GM10248 (cell line): ENCODE measurements at regions not wholly inside any gene's neighbourhood (a gene's known extent, or its start where the extent isn't known, plus 50 kb on each side); places are given as distances from the start of the nearest gene placed in this dataset.

Experiments
- CTCF ChIA-PET: fragments of 300-600 bp; sonication (Branson Sonifier 250); formaldehyde crosslinking; extraction: SDS; loops from one replicate; lab custom pipeline; 2021; ENCODE audit warnings: antibody characterized with exemption; lab: Yijun Ruan, JAX
- POLR2A ChIA-PET: fragments of 350-650 bp; sonication (Branson Sonifier 250); formaldehyde crosslinking; extraction: SDS; loops from one replicate; lab custom pipeline; 2020; ENCODE audit warnings: antibody characterized with exemption; lab: Yijun Ruan, JAX
- DNase-seq: peaks from one replicate; pipeline ENCODE4 v3.0.0; 2012; ENCODE audit errors: extremely low spot score
- TF ChIP-seq, protein P1 (sequence below): IDR thresholded peaks from 2 replicates; pipeline ENCODE4 v1.5.1; 2012; ENCODE audit warnings: mild to moderate bottlenecking, low read depth; ENCODE audit errors: extremely low read depth, missing control alignments, control extremely low read depth

DNA sequence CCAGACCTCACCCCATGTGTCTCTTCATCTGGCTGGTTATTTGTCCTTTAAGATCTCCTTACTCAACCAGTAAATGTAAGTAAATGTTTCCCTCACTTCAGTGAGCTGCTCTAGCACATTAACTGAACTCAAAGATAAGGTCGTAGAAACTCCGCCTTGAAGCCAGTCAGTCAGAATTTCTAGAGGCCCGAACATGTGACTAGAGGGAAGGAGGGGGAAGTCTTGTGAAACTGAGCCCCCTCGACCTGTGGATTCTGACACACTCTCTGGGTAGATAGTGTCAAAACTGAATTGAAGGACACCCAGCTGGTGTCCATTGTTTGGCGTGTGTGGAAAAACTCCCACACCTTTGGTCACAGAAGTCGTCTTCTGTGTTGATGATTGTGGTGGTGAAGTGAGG is 933.9 kb downstream of the ADGRL3 start:
- ChIA-PET POLR2A (no interaction called here), CTCF (interaction anchor here (1.0 kb wide), 1 partner anchor 9 kb away, joined by 4 read pairs; no protein-coding TSS in a partner anchor)
- no peak for DNase-seq
- TF ChIP-seq, protein P1, sequence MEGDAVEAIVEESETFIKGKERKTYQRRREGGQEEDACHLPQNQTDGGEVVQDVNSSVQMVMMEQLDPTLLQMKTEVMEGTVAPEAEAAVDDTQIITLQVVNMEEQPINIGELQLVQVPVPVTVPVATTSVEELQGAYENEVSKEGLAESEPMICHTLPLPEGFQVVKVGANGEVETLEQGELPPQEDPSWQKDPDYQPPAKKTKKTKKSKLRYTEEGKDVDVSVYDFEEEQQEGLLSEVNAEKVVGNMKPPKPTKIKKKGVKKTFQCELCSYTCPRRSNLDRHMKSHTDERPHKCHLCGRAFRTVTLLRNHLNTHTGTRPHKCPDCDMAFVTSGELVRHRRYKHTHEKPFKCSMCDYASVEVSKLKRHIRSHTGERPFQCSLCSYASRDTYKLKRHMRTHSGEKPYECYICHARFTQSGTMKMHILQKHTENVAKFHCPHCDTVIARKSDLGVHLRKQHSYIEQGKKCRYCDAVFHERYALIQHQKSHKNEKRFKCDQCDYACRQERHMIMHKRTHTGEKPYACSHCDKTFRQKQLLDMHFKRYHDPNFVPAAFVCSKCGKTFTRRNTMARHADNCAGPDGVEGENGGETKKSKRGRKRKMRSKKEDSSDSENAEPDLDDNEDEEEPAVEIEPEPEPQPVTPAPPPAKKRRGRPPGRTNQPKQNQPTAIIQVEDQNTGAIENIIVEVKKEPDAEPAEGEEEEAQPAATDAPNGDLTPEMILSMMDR: no peak

DNA sequence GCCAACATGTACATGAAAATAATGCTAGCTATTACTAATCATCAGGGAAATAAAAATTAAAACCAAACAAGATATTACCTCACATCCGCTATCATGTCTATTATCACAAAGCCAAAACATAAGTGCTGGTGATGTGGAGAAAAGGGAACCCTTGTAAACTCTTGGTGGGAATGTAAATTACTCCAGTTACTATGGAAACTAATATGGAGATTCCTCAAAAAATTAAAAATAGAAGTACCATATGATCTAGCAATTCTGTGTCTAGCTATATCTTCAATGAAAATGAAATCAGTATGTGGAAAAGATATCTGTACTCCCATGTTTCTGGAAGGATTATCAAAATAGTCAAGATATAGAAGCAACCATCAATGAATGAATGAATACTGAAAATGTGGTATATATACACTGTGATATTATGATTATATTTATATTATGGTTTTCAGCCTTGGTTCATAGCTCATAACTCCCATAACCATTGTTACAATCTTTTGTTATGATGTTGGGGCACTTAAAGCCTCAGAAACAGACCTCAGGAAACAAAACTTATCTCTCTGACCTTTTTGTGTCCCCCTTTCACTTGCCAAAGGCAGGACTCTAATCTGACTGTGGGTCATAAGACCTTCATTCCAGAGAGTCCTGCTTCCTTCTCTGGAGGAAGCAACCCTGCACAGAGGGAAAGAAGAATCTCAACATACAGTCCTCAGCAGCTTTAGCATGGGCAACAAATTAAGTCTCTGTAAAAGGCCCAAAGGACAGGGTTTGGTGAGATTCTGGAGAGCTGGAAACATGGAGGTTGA is 933.2 kb downstream of the ADGRL3 start:
- TF ChIP-seq, protein P1: no peak
- ChIA-PET POLR2A (no interaction called here), CTCF (interaction anchor here (1.0 kb wide), 1 partner anchor 8 kb away, joined by 4 read pairs; no protein-coding TSS in a partner anchor)

DNA sequence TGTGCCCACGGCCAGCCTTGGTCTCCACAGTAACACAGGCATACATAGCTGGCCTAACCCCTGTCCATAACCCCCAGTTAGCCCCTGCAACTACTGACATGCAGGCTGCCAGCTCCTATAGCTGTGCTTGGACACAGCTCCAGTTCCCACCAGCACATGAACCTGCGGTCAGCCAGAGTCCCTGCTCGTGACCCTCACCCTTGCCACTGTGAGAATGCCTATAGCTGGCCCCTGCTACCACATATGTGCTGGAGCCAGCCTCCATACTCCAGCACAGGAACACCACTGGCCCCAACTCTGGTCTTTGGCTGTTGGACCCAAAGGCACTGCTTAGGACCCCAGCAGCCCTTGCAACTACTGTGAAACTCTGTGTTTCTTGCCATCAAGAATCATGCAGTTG is 930.9 kb downstream of the ADGRL3 start:
- CTCF ChIA-PET: interaction anchor here (0.8 kb wide), 1 partner anchor 12 kb away, joined by 3 read pairs; no protein-coding TSS in a partner anchor
- TF ChIP-seq, protein P1: no peak
- DNase-seq: no peak
- POLR2A ChIA-PET: no interaction called here

More for the DNA sequence above, 933.2 kb downstream of the ADGRL3 start:
- no peak for DNase-seq

DNA sequence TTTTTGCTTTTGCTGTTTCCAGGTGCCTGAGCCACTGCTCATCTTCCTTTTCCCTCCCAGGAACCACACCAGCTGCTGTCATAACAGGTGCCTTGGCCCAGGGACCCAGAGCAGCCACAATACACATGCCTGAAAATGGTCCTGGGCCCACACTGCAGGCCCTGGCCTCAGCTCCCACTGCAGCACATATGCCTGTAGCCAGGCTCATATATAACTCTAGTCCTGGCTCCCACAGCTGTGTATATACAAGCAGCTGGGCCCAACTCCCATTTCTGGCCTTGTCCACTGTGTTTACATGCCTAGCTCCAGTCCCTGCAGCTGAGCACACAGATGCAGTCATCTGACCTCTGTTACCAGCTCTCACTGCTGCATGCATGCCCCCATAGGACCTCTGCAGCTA is 930.5 kb downstream of the ADGRL3 start:
- POLR2A ChIA-PET: no interaction called here
- CTCF ChIA-PET: interaction anchor here (0.8 kb wide), 1 partner anchor 12 kb away, joined by 3 read pairs; no protein-coding TSS in a partner anchor
- TF ChIP-seq, protein P1: no peak
- no peak for DNase-seq

DNA sequence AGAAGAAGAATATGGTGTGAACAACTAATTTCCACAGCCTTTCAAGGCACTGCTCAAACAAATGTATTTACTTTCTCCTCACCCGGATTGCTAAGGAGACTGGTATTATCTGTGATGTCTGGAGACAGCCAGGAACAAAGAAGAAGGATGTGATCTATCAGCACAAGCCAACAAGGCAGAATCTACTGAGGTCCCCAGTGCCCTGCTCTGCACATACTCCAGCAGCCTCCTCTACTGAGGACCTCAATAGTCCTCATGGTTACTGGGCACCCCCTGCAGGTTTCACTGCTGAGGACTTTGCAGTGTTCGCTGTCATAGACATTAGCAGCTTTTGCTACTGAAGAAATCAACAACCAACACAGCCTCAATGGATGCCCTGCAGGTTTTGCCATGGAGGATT is 930.1 kb downstream of the ADGRL3 start:
- POLR2A ChIA-PET: no interaction called here
- DNase-seq: no peak
- TF ChIP-seq, protein P1: no peak
- CTCF ChIA-PET: no interaction called here
